ENCODE measurements at regions not wholly inside any gene's neighbourhood (a gene's known extent, or its start where the extent isn't known, plus 50 kb on each side); places are given as distances from the start of the nearest gene placed in this dataset.

- TF ChIP-seq CTCF (IDR thresholded peaks at IDR 0.05) (no peak), POLR2A (IDR thresholded peaks at IDR 0.05) (no peak)
Observed at GRCh38 chr5:63233911-63234310, 655.3 kb downstream of the LRRC70 start.

All from lower leg skin (tissue), 3 donors.